HUES6 (cell line): ENCODE measurements at regions not wholly inside any gene's neighbourhood (a gene's known extent, or its start where the extent isn't known, plus 50 kb on each side); places are given as distances from the start of the nearest gene placed in this dataset.
"Not testable (repeated sequence)": the region's sequence is repeated elsewhere in the genome, so short reads cannot be mapped to it uniquely, and the experiment has no call there.

Experiments used
- H3K27ac ChIP-seq: 2 replicates; pipeline ENCODE4 v1.7.0; 2013; ENCODE audit warnings: low read depth, mild to moderate bottlenecking, low read length, inconsistent platforms
- H3K27me3 ChIP-seq: 2 replicates; pipeline ENCODE4 v1.6.1; 2013; ENCODE audit warnings: low read length; ENCODE audit not compliant: control insufficient read depth, insufficient read depth
- H3K36me3 ChIP-seq: 2 replicates; pipeline ENCODE4 v1.6.1; 2013; ENCODE audit warnings: low read length; ENCODE audit not compliant: control insufficient read depth, insufficient read depth
- H3K4me1 ChIP-seq: 2 replicates; pipeline ENCODE4 v1.6.1; 2013; ENCODE audit warnings: low read length; ENCODE audit not compliant: control insufficient read depth, insufficient read depth
- H3K4me3 ChIP-seq: 2 replicates; pipeline ENCODE4 v1.5.1; 2013; ENCODE audit warnings: low read depth, low read length
- H3K9ac ChIP-seq: one replicate; pipeline ENCODE4 v1.6.1; 2013; ENCODE audit warnings: mild to moderate bottlenecking, low read length
- H3K9me3 ChIP-seq: 2 replicates; pipeline ENCODE4 v1.6.1; 2013; ENCODE audit warnings: low read depth, low read length; ENCODE audit not compliant: control insufficient read depth, insufficient read depth

DNA sequence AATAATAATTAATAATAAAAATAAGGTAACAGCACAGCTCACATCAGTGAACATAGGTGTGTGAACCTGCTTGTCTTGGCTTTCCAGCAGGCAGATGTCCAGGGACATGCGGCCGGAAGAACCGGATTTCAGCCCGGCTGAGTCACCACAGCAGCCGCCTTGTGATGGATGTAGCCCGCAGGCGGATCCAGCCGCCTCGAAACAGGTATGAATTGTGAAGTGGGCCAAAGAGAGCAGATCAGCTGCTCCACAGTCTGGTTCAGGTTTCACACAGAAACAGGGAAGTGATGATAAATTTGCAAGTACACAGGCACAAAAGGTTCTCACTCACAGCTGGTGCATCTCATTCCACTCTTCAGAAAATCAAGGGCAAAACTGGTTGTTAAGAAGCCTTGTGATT is 55.1 kb downstream of the ID4 start:
- Histone ChIP-seq H3K27me3 (no peaks in the 10 kb centered on the region), H3K9ac (no peak overlapping the region), H3K4me3 (no peak overlapping the region), H3K4me1 (no peaks in the 10 kb centered on the region), H3K9me3 (0 out of 2 replicates have a peak, but pooled peaks cover 3% of the 10 kb centered on the region), H3K27ac (no peak overlapping the region), H3K36me3 (no peaks in the 10 kb centered on the region)

DNA sequence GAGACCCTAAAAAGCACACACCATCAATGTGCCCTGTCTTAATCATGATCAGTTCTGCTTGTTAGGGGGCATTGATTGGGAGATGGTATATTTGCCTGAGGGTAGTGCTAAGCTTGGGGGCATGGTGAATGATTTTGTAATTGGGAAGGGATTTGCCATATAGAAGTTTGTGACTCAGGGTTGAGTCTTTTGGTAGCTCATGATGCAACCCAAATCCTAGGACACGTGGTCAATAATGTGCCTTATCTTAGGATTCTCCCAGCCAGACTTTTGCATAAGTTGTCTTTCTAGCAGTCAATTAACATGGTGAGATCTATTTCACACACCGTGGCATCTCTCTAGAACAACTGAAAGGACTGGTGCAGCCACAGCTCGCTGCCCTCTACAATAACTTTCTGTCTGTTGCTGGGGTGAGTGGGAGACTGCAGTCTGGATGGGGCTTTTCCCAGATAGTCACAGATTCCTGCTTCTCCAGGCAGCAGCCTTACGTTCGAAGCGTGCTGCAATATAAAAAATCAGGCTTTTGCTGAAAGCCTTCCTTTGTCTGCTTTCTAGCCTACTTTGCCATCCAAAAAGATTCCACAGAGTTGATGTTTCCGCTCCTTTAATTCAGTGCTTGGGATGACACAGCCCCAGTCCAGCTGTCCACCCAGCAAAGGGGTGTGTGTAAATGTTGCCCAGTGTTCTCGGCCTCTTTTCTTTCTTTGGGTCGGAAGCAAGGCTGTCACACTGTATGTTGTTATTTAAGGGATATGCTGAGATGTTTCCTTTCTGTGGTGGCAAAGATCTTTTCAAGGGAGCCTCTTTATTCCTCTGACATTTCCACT is 58.9 kb downstream of the ID4 start:
- no peak overlapping the region for H3K27ac ChIP-seq
- H3K27me3 ChIP-seq = no peaks in the 10 kb centered on the region
- no peak overlapping the region for H3K4me3 ChIP-seq
- no peaks in the 10 kb centered on the region for H3K36me3 ChIP-seq
- no peaks in the 10 kb centered on the region for H3K9me3 ChIP-seq
- H3K9ac ChIP-seq = no peak overlapping the region
- no peaks in the 10 kb centered on the region for H3K4me1 ChIP-seq

DNA sequence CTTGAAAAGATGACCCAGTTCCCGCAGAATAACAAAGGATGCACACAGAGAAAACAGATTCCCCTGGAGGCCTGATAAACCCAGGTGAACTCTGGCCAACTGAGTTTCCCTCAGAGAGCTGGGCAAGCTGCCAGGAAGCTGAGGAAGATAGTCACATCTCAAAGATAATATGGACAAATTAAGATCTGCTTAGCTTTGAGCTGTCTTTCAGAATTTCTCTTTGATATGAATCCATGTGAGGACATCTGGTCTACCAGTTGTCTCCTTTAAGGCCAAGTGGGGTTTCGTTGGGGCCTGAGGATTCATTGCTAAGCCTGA is 59.5 kb downstream of the ID4 start:
- no peaks in the 10 kb centered on the region for H3K9me3 ChIP-seq
- no peaks in the 10 kb centered on the region for H3K4me1 ChIP-seq
- H3K36me3 ChIP-seq = no peaks in the 10 kb centered on the region
- H3K27ac ChIP-seq = no peak overlapping the region
- no peak overlapping the region for H3K9ac ChIP-seq
- no peaks in the 10 kb centered on the region for H3K27me3 ChIP-seq
- H3K4me3 ChIP-seq = no peak overlapping the region

DNA sequence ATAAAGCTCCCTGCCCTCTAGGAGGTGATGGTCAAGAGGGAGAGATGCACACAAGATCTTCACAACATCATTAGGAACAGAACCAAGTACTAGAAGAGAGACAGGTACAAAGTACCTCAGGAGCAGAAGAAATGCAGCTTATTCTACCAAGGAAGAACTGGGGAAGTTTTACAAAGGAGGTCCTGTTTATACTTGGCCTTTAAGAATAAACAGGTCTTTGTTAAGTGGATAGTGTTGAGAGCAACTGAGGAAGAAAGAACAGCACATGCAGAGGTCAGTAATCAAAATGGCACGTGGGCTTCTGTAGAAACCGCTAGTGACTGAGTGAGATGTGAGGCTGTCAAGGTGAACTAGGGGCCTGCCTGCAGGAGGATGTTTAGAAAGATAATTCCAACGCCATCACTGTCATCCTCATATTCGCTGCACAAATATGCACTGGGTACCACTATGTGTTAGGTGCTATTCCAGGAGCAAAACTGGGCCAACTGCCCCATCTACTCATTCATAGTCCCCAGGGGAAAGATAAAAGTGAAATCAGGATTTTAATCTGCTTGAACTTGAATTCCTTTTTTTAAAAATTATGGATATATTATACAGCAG is 61.1 kb downstream of the ID4 start:
- no peak overlapping the region for H3K4me3 ChIP-seq
- H3K36me3 ChIP-seq = no peaks in the 10 kb centered on the region
- no peak overlapping the region for H3K9ac ChIP-seq
- H3K4me1 ChIP-seq = no peaks in the 10 kb centered on the region
- no peaks in the 10 kb centered on the region for H3K27me3 ChIP-seq
- no peak overlapping the region for H3K27ac ChIP-seq
- H3K9me3 ChIP-seq = no peaks in the 10 kb centered on the region

DNA sequence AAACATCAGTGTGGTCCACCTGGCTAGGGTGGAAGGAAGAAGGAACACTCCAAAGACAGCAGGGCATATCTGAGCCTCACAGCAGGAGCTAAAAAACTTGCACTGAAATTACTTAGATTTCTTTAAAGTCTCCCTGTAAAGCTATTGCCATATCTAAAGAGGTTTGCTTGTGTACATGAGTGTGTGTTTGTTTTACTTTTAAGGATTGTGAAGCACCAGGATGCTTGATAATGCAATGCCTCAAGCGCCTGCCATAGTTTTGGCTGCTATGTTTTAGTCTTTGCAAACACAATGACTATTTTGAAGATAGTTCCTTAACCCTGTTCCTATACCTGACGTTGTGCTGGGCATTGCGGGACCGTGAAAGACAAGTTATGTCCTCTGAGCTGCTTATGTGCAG is 65.0 kb downstream of the ID4 start:
- H3K9ac ChIP-seq = no peak overlapping the region
- no peaks in the 10 kb centered on the region for H3K36me3 ChIP-seq
- H3K4me1 ChIP-seq = no peaks in the 10 kb centered on the region
- no peak overlapping the region for H3K27ac ChIP-seq
- no peaks in the 10 kb centered on the region for H3K27me3 ChIP-seq
- peaks cover 5% of the 10 kb centered on the region; the same call in 1 of the 2 replicates for H3K9me3 ChIP-seq
- H3K4me3 ChIP-seq = no peak overlapping the region

DNA sequence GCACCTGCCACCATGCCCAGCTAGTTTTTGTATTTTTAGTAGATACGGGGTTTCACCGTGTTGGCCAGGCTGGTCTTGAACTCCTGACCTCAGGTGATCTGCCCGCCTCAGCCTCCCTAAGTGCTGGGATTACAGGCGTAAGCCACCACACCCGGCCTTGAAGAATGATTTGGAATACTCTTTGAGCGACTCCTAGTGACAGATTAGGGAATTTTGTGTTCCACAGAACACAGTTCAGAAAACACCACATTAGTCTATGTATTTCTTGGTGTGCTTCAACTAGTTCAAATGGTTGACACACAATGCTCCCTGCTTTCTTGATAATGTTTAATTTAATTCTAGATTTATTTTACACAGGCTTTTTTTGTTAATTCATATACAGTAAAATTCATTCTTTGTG is 67.2 kb downstream of the ID4 start:
- H3K9ac ChIP-seq, H3K4me3 ChIP-seq, H3K27ac ChIP-seq, H3K4me1 ChIP-seq, H3K27me3 ChIP-seq, H3K9me3 ChIP-seq, H3K36me3 ChIP-seq: not testable (repeated sequence)

DNA sequence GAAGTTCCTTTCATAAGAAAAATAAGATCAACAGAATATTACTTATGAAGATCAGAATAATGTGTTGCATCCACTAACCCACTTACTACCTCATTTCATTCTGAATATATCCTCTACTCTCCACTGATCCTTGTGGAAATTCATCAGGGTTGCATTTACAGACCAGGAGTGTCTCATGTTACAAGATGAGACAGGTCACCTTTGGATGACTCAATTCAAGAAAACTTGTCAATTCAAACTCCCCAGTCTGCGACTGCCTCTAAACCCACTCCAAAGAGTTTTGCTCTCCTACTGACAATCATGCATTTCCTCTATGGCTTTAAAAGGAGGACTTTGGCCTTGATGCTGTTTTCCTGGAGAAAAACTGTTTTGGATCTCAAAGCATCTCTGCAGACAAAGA is 68.4 kb downstream of the ID4 start:
- H3K27me3 ChIP-seq = no peaks in the 10 kb centered on the region
- no peak overlapping the region for H3K4me3 ChIP-seq
- no peaks in the 10 kb centered on the region for H3K36me3 ChIP-seq
- H3K27ac ChIP-seq = no peak overlapping the region
- H3K9me3 ChIP-seq = peaks cover 5% of the 10 kb centered on the region; the same call in 1 of the 2 replicates
- no peak overlapping the region for H3K9ac ChIP-seq
- no peaks in the 10 kb centered on the region for H3K4me1 ChIP-seq

DNA sequence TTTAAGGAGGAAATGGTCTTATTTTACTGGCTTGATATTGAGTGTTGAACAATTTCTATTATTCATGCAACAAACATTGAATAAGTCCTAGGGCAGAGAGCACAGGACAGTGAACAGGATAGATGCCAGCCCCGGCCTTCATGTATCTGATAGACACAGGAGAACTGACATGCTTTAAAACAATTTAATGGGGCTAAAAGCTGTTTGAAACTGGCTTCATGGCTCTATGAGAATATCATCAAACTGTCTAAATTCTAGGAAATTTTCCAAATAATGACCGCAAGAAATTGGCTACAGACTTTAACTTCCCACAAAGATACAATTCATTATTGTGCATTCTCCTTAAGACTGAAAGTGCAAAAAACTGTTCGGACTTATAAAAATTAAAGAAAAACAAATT is 69.0 kb downstream of the ID4 start:
- no peaks in the 10 kb centered on the region for H3K36me3 ChIP-seq
- no peak overlapping the region for H3K4me3 ChIP-seq
- H3K9me3 ChIP-seq = peaks cover 5% of the 10 kb centered on the region; the same call in 1 of the 2 replicates
- H3K9ac ChIP-seq = no peak overlapping the region
- no peaks in the 10 kb centered on the region for H3K27me3 ChIP-seq
- H3K27ac ChIP-seq = no peak overlapping the region
- no peaks in the 10 kb centered on the region for H3K4me1 ChIP-seq

DNA sequence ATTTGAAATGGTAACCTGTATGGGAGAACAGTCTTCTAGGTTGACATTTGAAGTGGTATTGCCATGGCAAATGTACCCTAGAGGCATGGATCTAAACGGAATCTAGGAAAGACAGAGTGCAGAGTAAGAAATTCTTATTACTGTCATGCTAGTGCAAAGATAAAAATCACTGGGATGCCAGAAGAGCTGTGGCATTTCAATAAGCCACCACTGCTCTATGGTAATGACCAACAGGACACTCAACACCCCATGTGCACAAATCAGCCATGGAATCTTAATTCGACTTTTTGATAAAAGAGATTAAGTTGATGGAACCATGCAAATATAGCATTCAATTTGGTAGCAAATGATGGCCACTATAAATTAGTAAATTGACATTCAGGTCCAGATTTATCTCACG is 74.1 kb downstream of the ID4 start:
- Histone ChIP-seq H3K36me3 (no peaks in the 10 kb centered on the region), H3K27ac (no peak overlapping the region), H3K9me3 (no peaks in the 10 kb centered on the region), H3K27me3 (no peaks in the 10 kb centered on the region), H3K4me3 (no peak overlapping the region), H3K9ac (no peak overlapping the region), H3K4me1 (no peaks in the 10 kb centered on the region)

DNA sequence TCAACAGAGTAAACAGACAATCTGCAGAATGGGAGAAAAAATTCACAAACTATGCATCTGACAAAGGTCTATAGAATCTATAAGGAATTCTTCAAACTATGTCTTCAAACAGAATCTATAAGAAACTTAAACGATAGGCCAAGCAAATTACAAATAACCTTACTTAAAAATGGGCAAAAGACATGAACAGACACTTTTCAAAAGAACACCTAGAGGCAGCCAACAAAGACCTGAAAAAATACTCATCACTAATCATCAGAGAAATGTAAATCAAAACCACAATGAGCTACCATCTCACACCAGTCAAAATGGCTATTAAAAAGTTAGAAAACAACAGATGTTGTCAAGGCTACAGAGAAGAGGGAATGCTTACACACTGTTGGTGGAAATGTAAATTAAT is 81.3 kb downstream of the ID4 start:
- H3K9me3 ChIP-seq = 0 out of 2 replicates have a peak, but pooled peaks cover 4% of the 10 kb centered on the region
- no peaks in the 10 kb centered on the region for H3K36me3 ChIP-seq
- no peak overlapping the region for H3K27ac ChIP-seq
- H3K4me1 ChIP-seq = no peaks in the 10 kb centered on the region
- H3K27me3 ChIP-seq = no peaks in the 10 kb centered on the region
- H3K4me3 ChIP-seq = no peak overlapping the region
- H3K9ac ChIP-seq = no peak overlapping the region

DNA sequence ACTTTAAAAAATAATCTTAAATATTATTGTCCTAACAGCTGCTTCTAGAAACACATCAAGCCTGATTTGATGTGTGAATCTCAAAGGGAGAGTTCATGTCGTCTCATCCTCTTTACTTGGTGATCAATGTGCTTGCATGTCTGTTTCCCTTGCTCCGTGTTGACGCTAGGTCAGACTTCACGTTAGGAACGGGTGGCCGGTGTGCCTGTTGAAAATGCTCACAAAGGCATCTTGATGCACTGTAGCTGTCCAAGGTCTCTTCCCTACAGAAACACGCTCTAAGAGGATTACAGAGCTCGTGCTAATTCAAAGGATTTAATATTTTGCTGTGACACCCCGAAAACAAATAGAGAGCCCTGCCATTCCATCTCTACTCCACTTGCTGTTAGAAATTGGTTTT is 84.6 kb downstream of the ID4 start:
- 0 out of 2 replicates have a peak, but pooled peaks cover 4% of the 10 kb centered on the region for H3K9me3 ChIP-seq
- H3K4me3 ChIP-seq = no peak overlapping the region
- no peaks in the 10 kb centered on the region for H3K27me3 ChIP-seq
- no peak overlapping the region for H3K27ac ChIP-seq
- H3K9ac ChIP-seq = no peak overlapping the region
- no peaks in the 10 kb centered on the region for H3K4me1 ChIP-seq
- H3K36me3 ChIP-seq = no peaks in the 10 kb centered on the region
